GM21786 (cell line): ENCODE measurements at regions not wholly inside any gene's neighbourhood (a gene's known extent, or its start where the extent isn't known, plus 50 kb on each side); places are given as distances from the start of the nearest gene placed in this dataset.
"Not testable (repeated sequence)": the region's sequence is repeated elsewhere in the genome, so short reads cannot be mapped to it uniquely, and the experiment has no call there.

Experiments
- ATAC-seq: cut with Tn5 transposase; IDR thresholded peaks from one replicate; pipeline ENCODE4 v1.9.1; 2021; ENCODE audit not compliant: unreplicated experiment

DNA sequence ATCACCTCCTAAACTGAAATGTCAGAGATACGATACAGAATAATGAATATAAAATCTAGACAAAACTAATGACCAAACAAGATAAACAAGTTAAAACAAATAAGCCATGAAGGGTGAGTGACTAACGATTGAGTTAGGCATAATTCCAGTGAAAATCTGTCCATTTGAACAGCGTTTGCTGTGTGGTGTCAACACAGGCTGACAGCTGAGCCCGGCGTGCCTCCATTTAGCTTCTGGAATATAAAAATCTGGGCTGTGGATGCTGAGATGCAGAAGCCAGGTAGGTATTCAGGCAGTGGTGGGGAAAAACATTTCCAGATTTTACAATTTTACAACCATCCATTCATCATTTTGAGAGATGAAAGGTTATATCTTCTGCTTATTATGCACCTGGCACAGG, 2041.4 kb upstream of the CELF4 start:
- no peak for ATAC-seq

DNA sequence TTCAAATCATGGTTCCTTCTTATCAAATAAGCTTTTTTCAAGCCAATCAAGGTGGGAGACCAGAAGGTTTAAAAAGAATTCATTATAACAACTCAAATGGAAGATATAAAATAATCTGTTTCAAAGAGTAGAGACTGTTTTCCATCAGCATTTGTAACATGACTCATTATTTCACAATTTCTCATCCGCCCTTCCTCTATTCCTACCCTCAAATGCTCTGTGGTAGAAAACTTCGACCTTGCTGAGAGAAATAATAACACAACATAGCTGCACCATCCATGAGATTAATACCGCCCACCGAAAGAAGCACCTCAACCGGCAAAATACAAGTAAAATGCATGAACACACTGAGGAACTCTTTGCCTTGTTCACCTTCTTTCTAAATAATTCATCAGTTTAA, 2039.2 kb upstream of the CELF4 start:
- no peak for ATAC-seq

DNA sequence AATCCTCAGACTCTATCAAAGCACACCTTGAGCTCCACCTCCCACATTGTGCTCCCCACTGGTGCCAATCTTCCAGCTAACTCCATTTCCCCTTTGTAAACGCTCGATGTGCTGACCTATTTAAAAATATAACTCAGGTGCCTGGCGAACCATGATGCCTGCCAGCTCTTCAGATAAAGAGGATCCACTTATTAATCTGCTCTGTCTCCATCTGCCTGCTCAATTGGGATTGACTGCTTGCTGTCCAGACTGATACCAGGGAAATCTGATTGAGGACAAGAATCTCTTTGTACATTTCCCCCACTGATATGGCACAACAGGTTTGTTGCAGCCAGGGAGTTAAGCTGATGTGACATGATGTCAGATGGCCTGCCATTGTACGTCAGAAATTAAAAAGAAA, 2036.5 kb upstream of the CELF4 start:
- ATAC-seq: no peak

DNA sequence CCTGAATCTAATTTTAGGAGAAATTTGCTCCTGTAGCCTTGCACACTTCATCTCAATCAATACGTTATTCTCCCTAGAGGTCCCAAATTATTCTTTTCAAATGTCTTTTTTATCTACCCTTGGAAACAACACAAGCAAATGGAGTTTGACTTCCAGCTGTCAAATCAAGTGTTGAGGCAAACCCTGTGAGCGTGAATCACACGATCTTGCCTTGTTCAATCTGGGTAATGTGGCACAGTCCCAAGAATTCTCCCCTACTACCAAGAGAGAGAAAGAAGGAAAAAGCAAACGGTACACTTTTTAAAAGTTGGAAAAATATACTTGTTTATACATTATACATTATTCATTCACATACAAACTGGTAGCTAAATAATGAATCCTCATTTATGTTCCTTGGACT, 2035.3 kb upstream of the CELF4 start:
- no peak for ATAC-seq

DNA sequence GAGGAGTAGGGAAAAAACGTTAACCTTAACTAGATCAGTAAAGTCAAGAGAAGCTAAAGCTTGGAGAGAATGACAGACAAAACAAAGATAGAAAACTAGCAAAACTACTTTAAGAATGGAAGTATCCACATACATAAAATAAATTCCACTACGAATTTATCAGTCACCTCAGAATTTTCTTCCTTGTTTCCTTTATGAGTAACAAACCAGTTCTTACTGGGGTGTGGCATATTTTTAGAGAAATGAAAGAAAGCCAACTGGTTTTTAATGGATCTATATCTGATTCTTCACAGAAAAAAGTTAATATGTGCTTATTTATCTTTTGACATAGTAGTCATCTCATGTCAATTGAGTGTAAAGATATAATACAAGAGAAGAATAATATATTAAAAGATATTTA, 2033.7 kb upstream of the CELF4 start:
- no peak for ATAC-seq

DNA sequence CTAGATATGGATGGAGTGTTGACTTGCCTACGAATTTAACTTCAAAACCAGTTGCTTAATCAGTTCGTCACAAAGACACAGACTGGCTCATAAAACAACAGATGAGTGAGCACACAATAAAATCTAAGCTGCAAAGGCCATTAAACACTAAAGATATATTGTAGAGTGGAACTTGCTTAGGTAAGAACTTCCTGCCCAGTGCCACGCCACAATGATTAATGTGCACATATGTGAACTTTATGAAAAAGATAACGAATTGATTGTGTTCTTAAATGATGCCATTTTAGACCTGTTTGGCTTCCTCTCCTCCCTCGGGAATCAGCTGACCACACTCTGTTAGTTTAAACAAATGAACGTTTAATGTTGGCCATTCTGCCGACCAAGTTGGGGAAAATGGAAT, 2031.3 kb upstream of the CELF4 start:
- ATAC-seq: no peak

DNA sequence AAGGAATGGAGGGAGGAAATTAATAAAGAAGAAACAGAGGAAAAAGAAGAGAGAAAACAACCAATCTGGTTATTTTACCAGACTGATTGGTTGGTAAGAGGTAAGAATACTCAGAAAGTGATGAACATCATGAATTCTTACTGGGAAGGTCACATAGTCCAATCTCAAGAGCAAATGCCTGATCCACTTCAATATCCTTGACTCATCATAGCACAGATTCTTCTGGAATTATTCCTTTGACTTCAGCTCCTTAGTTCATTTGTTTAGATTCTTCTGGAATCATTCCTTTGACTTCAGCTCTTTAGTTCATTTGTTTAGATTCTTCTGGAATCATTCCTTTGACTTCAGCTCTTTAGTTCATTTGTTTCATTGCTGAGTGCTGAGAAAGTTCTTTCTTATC, 2030.6 kb upstream of the CELF4 start:
- no peak for ATAC-seq

DNA sequence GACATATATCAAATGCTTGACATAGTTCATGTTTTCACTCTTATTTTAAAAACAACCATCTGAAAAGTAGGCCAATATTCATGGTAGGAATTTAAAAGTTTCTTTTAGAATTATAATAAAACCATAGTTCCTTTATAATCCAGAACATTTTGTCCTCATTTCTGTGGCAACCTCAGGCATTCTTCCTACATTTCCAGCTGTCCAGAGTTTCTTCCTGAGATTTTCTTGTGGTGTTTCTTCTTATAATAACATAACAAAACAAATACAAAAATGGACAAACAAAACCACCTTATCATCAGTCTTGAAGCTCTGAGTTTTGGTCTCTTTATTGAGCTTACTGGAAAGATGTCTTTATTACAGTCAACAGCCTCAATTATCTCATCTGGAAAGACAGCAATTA, 2028.6 kb upstream of the CELF4 start:
- no peak for ATAC-seq

DNA sequence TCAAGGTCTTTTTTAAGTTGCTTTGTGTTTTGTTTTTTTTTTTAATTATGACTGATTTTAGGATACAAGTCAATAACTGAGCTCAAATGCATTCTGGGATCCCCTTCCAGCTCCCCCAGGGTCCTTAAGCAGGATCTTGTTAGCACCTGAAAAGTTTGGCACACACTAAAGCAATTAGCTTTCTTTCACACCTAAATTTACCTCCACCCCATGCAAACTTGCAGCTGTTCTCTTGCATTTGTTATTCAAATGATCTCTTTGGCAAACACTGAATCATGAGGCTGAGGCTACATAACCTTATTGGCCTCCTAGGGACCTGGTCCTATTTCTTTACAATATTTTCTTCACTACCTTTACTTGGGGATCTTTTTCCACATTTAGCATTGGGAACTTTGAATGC, 2026.1 kb upstream of the CELF4 start:
- no peak for ATAC-seq

DNA sequence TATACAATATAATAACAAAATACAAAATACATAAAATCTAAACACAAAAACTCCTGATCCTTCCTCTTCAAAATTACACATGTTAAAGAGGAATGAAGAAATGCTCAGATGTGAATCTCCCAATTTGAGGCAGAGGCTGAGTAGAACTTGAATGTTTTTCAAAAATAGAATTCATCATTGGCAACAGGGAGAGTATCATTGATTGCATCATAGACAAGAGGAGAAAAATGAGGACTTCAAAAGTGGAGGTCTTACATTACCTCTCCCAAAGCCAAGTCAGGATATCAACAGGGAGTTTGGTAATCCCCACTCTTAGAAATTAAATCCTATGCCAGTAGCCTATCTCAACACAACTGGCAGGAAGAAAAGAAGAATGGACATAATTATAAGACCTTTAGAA, 2023.9 kb upstream of the CELF4 start:
- no peak for ATAC-seq

DNA sequence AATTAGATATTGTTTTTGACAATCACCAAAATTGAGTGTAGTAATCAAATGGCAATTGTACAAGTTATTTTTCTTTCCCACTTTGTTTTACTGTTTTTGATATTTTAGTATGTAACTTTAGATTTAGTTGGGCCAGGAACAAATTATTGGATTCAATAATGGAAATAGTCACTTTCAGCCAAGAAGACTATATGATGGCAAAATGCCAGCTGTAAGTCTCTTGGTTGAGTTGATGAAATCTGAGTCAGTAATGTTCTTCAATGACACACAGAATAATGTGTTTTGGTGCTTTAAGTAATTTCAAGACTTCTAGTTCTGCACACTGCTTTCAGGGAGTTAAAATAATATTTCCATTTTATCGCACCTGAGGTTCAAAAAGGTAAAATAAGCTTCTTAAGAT, 2022.0 kb upstream of the CELF4 start:
- ATAC-seq: no peak

DNA sequence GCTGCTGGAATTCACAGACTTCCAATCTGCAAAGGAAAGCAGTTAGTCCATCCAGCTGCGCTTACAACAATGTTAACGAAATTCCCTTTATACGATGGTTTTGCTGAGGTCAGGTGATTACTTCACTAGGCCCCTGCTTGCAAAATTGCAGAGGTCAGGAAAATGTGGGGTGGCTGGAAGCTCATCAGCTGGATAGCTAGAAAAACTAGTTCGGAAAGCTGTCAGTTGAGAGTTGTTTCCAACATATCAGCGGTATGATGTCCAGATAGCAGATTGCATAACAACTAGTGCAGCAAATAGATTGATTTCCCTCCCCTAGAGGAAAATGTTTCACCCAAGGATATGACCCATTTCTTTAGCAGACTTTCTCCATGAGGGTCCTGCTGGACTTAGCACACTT, 2021.1 kb upstream of the CELF4 start:
- no peak for ATAC-seq

DNA sequence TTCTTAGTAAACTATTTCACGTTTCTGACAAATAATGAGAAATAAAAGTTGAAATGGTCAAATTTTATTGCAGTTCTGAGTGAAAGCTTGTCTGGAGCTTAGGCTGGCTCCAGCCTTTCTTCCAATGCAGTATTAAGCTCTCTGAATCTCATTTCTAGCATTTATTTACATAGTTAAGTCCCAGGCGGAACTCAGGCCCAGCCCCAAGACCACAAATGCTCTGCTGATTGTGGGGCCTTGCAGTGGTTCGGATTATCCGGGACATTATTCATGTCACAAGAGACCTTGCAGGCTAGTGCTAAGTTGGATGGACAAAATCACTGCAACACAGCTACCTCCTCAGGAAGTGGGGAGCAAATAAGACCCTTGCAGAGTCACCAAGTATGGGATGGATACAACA, 2009.3 kb upstream of the CELF4 start:
- ATAC-seq: no peak

DNA sequence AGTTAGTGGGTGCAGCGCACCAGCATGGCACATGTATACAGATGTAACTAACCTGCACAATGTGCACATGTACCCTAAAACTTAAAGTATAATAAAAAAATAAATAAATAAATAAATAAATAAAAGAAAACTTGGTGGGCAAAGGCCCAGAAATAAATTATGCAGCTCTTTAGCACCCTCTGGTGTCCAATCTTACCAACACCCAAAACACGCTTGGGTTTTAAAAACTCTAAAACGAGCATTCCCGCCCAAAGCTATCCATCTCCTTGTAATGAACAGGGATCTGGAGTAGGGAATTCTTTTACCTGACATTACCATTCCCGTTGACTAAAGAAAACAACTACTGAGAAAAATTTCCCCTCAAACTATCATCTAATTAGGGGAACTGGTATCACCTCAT, 2005.9 kb upstream of the CELF4 start:
- no peak for ATAC-seq

DNA sequence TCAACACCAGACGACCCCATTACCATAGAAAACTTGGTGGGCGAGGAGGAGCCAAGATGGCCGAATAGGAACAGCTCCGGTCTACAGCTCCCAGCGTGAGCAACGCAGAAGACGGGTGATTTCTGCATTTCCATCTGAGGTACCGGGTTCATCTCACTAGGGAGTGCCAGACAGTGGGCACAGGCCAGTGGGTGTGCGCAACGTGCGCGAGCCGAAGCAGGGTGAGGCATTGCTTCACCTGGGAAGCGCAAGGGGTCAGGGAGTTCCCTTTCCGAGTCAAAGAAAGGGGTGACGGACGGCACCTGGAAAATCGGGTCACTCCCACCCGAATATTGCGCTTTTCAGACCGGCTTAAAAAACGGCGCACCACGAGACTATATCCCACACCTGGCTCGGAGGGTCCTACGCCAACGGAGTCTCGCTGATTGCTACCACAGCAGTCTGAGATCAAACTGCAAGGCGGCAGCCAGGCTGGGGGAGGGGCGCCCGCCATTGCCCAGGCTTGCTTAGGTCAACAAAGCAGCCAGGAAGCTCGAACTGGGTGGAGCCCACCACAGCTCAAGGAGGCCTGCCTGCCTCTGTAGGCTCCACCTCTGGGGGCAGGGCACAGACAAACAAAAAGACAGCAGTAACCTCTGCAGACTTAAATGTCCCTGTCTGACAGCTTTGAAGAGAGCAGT, 2000.1 kb upstream of the CELF4 start:
- not testable (repeated sequence) for ATAC-seq

DNA sequence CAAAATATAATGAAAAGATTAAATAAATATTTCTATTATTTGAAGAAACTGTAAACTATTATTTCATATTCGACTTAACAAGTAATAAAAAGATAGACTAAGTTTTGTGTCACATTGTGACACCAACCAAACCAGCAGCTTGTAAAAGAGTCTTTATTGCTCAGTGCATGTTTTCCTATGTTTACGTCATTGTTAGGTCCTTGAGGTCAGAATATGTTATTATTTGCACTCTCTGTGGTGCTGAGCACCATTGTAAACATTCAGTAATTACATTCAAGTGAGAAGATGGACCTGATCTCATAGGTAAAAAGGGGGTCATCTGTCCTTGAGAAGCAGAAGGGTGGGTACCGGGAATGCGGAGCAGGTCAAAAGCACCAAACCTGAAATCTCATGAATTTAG, 1999.1 kb upstream of the CELF4 start:
- ATAC-seq: no peak

DNA sequence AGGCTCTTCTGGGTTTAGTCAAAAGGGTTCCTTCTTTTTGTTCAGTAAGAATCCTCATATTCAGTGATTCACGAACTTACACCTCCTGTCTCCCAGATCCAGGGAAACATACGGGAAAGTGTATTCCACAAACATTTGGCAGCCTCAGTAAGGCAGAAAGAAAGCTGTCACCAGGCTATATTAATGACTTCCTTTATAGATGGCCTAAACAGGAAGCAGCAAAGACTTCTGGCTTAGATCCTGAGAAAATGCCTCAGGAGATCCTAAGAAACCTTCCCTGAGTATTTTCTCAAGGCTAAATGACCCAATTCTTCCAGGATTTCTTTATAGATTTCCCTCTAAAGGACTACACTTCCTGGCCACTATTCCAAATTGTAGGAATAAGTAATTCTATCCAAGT, 1995.5 kb upstream of the CELF4 start:
- ATAC-seq: no peak

DNA sequence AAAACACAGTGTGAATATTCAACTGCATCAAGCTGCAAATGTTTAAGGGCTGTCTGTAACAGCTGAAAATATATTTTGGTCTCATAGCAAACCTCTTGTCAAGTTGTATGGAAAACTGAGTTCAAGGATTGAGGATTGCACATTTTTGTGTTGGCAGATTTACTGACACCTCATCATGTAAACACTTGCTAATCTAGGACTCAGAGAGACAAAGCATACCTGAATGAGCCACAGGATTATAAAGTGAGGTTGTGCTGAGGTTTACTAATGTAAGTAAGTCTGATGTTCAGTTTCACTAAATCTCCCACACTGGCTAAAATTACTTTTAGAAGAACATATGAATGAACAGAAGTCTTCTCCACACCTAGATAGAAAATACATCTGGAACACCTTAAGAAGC, 1993.1 kb upstream of the CELF4 start:
- ATAC-seq: no peak

DNA sequence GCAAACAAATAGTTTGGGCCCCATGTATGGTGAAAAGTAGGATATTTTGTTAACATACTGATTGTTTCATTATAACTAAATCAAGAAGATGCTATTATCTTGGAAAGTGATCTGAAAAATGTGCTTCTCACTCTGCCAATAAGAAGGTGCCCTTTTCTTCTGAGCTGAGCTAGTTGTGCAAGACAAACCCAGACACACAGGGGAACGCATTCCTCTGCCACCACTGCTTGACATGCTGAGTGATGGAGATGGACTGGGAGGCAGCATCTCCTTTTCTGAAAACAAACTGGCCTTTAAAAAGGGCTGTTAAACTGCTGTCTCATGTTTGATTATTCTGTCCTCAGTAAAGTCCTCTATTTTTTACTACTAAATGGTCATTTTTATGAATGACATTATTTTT, 1989.9 kb upstream of the CELF4 start:
- no peak for ATAC-seq

DNA sequence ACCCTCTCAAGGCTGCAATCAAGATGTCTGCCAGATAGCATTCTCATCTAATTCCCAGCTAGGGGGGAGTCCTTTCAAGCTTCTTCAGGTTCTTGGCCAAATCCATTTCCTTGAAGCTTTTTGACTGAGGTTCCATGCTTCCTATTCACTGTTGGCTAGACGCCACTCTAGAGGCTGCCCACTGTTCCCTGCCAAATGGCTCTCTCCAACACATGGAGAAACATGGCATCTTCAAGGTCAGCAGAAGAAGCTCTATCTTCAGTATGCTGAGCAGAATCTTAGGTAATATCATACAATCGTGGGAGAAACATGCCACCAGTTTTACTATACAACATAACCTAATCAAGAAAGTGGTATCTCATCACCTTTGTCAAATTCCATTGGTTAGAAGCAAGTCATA, 1985.1 kb upstream of the CELF4 start:
- ATAC-seq: no peak

DNA sequence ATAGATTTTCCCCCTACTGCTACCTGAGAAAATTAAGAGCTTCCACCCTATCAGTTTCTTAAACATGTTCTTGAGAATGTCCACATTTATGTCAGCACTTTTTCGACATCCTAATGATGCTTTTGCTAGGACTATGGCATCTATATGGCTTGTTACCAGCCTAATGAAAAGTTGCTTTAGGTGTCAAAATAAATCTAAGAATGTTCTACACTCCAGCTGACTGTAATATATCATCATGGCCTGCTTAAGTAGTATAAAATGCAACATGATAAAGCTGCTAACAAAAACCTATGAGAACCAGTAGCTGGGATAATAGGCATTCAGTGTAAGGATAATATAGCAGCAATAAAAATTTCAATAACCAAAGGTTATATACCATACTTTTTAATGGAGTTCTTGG, 1983.5 kb upstream of the CELF4 start:
- ATAC-seq: no peak

DNA sequence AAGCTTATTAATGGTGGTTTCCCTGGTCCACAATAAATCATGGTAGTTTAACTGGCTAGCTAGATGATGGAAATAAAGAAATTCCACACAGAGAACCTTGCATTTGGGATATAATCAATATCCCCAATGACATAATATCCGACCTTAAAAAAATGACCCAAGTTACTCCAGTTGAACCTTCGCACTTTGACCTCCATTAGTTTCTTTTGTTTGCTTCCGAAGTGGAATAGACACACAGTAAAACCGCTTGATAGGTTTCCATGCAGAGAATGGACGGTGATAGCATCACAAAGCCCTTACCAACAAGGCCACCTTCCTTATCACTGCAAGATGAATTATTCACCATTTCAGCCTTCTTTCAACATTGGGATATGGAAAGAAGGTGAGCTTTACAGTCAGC, 1966.1 kb upstream of the CELF4 start:
- no peak for ATAC-seq

DNA sequence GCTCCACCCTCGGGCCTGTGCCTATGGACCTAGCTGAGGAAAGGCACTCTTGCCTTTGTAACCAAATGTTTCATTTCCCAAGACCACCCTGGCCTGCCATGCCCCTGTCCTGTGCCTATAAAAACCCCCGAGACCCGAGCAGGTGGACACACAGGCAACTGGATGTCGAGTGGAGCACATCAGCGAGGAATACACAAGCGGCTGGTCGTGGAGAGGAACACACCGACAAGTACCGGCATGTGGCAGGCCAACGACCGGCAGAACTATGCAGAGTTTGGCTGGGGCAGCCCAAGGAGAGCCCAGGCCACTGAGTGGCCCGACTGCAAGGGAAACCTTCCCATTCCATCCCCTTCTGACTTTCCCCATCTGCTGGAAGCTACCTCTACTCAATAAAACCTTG, 1963.8 kb upstream of the CELF4 start:
- ATAC-seq: no peak

DNA sequence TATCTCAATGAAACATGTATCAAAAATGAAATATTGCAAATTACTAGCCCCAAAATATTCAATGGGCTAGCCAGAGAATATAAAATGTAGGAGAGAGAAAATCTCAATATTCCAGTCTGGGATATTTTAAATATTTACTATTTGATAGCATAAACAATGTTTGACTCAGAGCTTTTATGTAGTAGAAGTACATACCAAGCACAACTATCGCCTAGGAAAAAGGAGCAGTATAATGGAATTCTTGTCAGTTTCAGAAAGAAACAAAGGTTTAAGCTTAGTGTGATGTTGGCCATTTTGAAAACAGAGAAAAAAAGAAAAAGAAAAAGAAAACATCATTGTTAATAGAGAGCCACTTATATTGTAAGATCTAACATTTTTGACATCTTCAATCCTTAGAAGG, 1961.9 kb upstream of the CELF4 start:
- no peak for ATAC-seq
